CD14-positive monocyte (primary cell): ENCODE measurements at regions not wholly inside any gene's neighbourhood (a gene's known extent, or its start where the extent isn't known, plus 50 kb on each side); places are given as distances from the start of the nearest gene placed in this dataset.

Source experiments
- DNase-seq, 3 donors: peaks; one replicate each; pipeline ENCODE4 v3.0.0-alpha.2; 2011 to 2022
- H2AFZ ChIP-seq: 2 replicates; pipeline ENCODE4 v1.6.0; 2012; ENCODE audit warnings: mild to moderate bottlenecking, low read depth, low read length, inconsistent platforms; ENCODE audit not compliant: insufficient read depth, poor library complexity, severe bottlenecking
- H3K27ac ChIP-seq, 2 donors: 1 replicate in 1 of 2; 2 replicates in 1 of 2; pipeline ENCODE4 v1.5.1; 2012 to 2013; ENCODE audit warnings: low read length in 2 of 2, control low read depth in 1 of 2, inconsistent platforms in 1 of 2, low read depth in 1 of 2, mild to moderate bottlenecking in 1 of 2
- H3K27me3 ChIP-seq, 2 donors: one replicate each; pipeline versions ENCODE4 v1.6.0 to v1.6.1; 2011 to 2013; ENCODE audit warnings: low read length in 2 of 2; ENCODE audit not compliant: control insufficient read depth in 2 of 2, insufficient read depth in 2 of 2
- H3K36me3 ChIP-seq, 2 donors: replicated peaks in 1 of 2; 1 replicate in 1 of 2; 2 replicates in 1 of 2; pipeline versions ENCODE4 v1.5.1 to v1.6.1; 2012 to 2013; ENCODE audit warnings: low read length in 2 of 2, control low read depth in 1 of 2, inconsistent platforms in 1 of 2, mild to moderate bottlenecking in 1 of 2; ENCODE audit not compliant: insufficient read depth in 2 of 2, control insufficient read depth in 1 of 2
- H3K4me1 ChIP-seq, 2 donors: 1 replicate in 1 of 2; 2 replicates in 1 of 2; pipeline versions ENCODE4 v1.5.1 to v1.6.1; 2012 to 2013; ENCODE audit warnings: low read length in 2 of 2, control low read depth in 1 of 2, inconsistent platforms in 1 of 2, mild to moderate bottlenecking in 1 of 2, moderate library complexity in 1 of 2; ENCODE audit not compliant: insufficient read depth in 2 of 2, control insufficient read depth in 1 of 2
- H3K4me2 ChIP-seq: replicated peaks from 2 replicates; pipeline ENCODE3; 2012; ENCODE audit warnings: low read length, moderate library complexity, mild to moderate bottlenecking; ENCODE audit not compliant: poor library complexity, severe bottlenecking; ENCODE audit errors: extremely low read depth
- H3K4me3 ChIP-seq, 3 experiments: fragments of 200-600 bp in 1 of 3; sonication (generic) in 1 of 3; replicated peaks in 1 of 3; 1 replicate in 2 of 3; 2 replicates in 1 of 3; pipeline ENCODE4 v1.5.1; 2011 to 2013; ENCODE audit warnings: low read length in 3 of 3, mild to moderate bottlenecking in 3 of 3, control low read depth in 2 of 3, low read depth in 2 of 3, inconsistent platforms in 1 of 3, moderate library complexity in 1 of 3
- H3K79me2 ChIP-seq: 2 replicates; pipeline ENCODE4 v1.6.0; 2012; ENCODE audit warnings: mild to moderate bottlenecking, control low read depth, inconsistent platforms, low read length, moderate library complexity; ENCODE audit not compliant: insufficient read depth
- H3K9ac ChIP-seq: 2 replicates; pipeline ENCODE4 v1.6.0; 2017; ENCODE audit warnings: low read length, mild to moderate bottlenecking; ENCODE audit not compliant: insufficient read depth, poor library complexity, severe bottlenecking
- H3K9me3 ChIP-seq, 2 donors: replicated peaks in 1 of 2; 1 replicate in 1 of 2; 2 replicates in 1 of 2; pipeline versions ENCODE4 v1.5.1 to v1.6.1; 2012 to 2013; ENCODE audit warnings: low read length in 2 of 2, control low read depth in 1 of 2; ENCODE audit not compliant: control insufficient read depth in 1 of 2, insufficient read depth in 1 of 2
- H4K20me1 ChIP-seq: 2 replicates; pipeline ENCODE4 v1.6.0; 2012; ENCODE audit warnings: mild to moderate bottlenecking, low read length, control low read depth, moderate library complexity; ENCODE audit not compliant: insufficient read depth
- H3K27ac Mint-ChIP-seq, 7 donors: one replicate each; pipeline ENCODE4 v1.8.0; 2020; ENCODE audit warnings: mild to moderate bottlenecking in 7 of 7, mixed read lengths in 7 of 7, moderate library complexity in 6 of 7, inconsistent platforms in 2 of 7
- H3K27me3 Mint-ChIP-seq, 3 donors: one replicate each; pipeline ENCODE4 v1.8.0; 2021 to 2022; ENCODE audit warnings: low read depth in 3 of 3, mild to moderate bottlenecking in 3 of 3, mixed read lengths in 3 of 3, moderate library complexity in 3 of 3, inconsistent platforms in 1 of 3
- H3K36me3 Mint-ChIP-seq, 2 donors: one replicate each; pipeline ENCODE4 v1.8.0; 2020; ENCODE audit warnings: mixed read lengths in 2 of 2, inconsistent platforms in 1 of 2, mild to moderate bottlenecking in 1 of 2
- H3K4me1 Mint-ChIP-seq: one replicate; pipeline ENCODE4 v1.8.0; 2020; ENCODE audit warnings: mild to moderate bottlenecking, mixed read lengths
- H3K4me3 Mint-ChIP-seq, 2 donors: one replicate each; pipeline ENCODE4 v1.8.0; 2020; ENCODE audit warnings: mild to moderate bottlenecking in 2 of 2, mixed read lengths in 2 of 2, moderate library complexity in 1 of 2
- H3K9me3 Mint-ChIP-seq, 7 donors: one replicate each; pipeline ENCODE4 v1.8.0; 2020 to 2022; ENCODE audit warnings: mixed read lengths in 7 of 7, mild to moderate bottlenecking in 6 of 7, moderate library complexity in 6 of 7, inconsistent platforms in 2 of 7
- WGBS: methylation state at CpG from one replicate; pipeline ENCODE4 v1.1.5; 2013; ENCODE audit warnings: missing lambda C conversion rate; ENCODE audit not compliant: insufficient coverage; 5-methylcytosine and 5-hydroxymethylcytosine counted together
- intact Hi-C, 2 donors: fragments of 100-400 bp; cut with micrococcal nuclease; formaldehyde crosslinking; loops; one replicate each; pipeline versions ENCODE4 v1.15.0 to v1.15.1; 2023
- TF ChIP-seq, protein P1 (sequence below): fragments of 200-600 bp; IDR thresholded peaks from one replicate; pipeline ENCODE4 v1.8.0; 2022; ENCODE audit warnings: antibody characterized with exemption, mild to moderate bottlenecking

DNA sequence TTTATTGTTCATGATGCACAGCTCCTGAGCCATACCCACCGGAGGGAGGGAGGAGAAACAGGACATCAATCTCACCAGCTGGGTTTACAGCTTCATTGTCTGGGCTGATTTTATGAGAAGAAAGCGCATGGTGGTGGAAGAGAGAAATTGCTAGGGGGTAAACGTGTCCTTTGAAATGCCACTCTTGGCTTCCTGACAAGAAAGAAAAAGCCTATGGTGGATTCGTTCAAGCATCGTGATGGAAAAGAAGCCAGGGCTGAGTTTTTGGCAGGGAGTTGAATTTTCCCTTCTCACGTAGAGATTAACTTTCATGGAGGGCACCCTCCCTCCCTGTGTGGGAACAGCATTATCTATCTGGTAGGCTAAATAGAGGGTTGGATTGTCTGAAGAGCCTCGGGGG lies 502.0 kb downstream of the SLC4A3 start:
- Mint-ChIP-seq H3K27me3 (no peaks in the 10 kb centered on the region), H3K4me3 (no peak overlapping the region), H3K27ac (no peak overlapping the region), H3K36me3 (no peaks in the 10 kb centered on the region), H3K4me1 (no peaks in the 10 kb centered on the region), H3K9me3 (peaks cover 2 to 9% (median 7%) of the 10 kb centered on the region in 7 donors)
- WGBS: 98% methylated on average over 4 of the region's 7 CpGs
- Histone ChIP-seq H3K36me3 (no peaks in the 10 kb centered on the region), H3K27me3 (no peaks in the 10 kb centered on the region), H3K27ac (no peak overlapping the region), H3K4me3 (no peak overlapping the region), H4K20me1 (no peaks in the 10 kb centered on the region), H3K4me1 (no peaks in the 10 kb centered on the region), H3K4me2 (no peak overlapping the region), H3K9ac (no peak overlapping the region), H2AFZ (no peak overlapping the region), H3K79me2 (no peaks in the 10 kb centered on the region), H3K9me3 (peaks cover 0 to 16% of the 10 kb centered on the region in 2 donors)
- no peak for DNase-seq
- intact Hi-C loops: no loop called here
- TF ChIP-seq, protein P1, sequence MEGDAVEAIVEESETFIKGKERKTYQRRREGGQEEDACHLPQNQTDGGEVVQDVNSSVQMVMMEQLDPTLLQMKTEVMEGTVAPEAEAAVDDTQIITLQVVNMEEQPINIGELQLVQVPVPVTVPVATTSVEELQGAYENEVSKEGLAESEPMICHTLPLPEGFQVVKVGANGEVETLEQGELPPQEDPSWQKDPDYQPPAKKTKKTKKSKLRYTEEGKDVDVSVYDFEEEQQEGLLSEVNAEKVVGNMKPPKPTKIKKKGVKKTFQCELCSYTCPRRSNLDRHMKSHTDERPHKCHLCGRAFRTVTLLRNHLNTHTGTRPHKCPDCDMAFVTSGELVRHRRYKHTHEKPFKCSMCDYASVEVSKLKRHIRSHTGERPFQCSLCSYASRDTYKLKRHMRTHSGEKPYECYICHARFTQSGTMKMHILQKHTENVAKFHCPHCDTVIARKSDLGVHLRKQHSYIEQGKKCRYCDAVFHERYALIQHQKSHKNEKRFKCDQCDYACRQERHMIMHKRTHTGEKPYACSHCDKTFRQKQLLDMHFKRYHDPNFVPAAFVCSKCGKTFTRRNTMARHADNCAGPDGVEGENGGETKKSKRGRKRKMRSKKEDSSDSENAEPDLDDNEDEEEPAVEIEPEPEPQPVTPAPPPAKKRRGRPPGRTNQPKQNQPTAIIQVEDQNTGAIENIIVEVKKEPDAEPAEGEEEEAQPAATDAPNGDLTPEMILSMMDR: no peak

DNA sequence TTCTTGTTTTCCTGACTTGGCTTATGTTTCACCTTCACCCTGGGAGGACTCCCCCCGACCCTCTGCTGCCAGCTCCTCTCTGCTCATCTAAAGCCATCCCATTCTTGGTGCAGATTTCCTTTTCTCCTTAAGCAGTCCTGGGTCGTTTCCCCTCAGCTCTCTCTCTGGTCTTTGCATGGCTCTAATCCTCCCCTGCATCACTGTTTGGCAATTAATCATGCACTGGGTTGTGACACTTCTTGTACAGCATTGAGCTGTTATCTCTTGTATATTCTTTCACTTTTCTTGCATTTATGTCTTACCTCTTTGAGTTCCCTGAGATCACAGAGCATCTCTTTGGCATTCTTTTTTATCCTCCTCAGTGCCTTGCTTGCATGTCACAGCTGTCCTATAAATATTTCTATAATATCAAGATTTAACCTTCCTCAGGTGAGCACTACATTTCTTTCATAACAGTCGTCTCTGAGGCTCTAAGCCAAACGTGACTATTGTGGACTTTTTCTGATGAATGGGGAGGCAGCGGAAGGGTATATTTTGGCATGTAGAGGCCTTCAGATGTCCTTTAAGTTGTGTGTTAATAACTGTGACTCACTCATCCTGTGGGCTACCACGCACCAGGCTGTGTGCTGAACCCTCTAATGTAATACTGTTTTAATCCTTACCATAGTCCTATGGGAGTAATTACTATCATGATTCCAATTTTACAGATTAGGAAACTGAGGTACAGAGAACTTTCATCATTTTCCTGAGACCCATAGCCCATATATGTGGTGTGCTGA lies 507.5 kb downstream of the SLC4A3 start:
- Histone ChIP-seq H3K4me3 (no peak overlapping the region), H3K36me3 (no peaks in the 10 kb centered on the region), H4K20me1 (no peaks in the 10 kb centered on the region), H3K9me3 (peaks cover 0 to 13% of the 10 kb centered on the region in 2 donors), H3K27me3 (no peaks in the 10 kb centered on the region), H2AFZ (no peak overlapping the region), H3K79me2 (no peaks in the 10 kb centered on the region), H3K4me2 (no peak overlapping the region), H3K4me1 (no peaks in the 10 kb centered on the region), H3K9ac (no peak overlapping the region), H3K27ac (no peak overlapping the region)
- H3K9me3 Mint-ChIP-seq: peaks cover 2 to 8% (median 7%) of the 10 kb centered on the region in 7 donors
- H3K27ac Mint-ChIP-seq: no peak overlapping the region
- 53% methylated on average over 3 of the region's 6 CpGs for WGBS
- TF ChIP-seq, protein P1: no peak
- no peak for DNase-seq
- peaks cover 0 to 3% (median 0%) of the 10 kb centered on the region in 3 donors for H3K27me3 Mint-ChIP-seq
- intact Hi-C loops: no loop called here
- no peak overlapping the region for H3K4me3 Mint-ChIP-seq
- no peaks in the 10 kb centered on the region for H3K36me3 Mint-ChIP-seq
- H3K4me1 Mint-ChIP-seq: no peaks in the 10 kb centered on the region
